Inflammatory macrophage (primary cell): ENCODE measurements at regions not wholly inside any gene's neighbourhood (a gene's known extent, or its start where the extent isn't known, plus 50 kb on each side); places are given as distances from the start of the nearest gene placed in this dataset.
"Not testable (repeated sequence)": the region's sequence is repeated elsewhere in the genome, so short reads cannot be mapped to it uniquely, and the experiment has no call there.

Experiments
- DNase-seq, 2 donors: peaks; one replicate each; pipeline ENCODE4 v3.0.0-alpha.2; 2020 to 2022

- no peak for DNase-seq
Observed at GRCh38 chr10:28130267-28130666, 131.4 kb upstream of the ODAD2 start.

DNA sequence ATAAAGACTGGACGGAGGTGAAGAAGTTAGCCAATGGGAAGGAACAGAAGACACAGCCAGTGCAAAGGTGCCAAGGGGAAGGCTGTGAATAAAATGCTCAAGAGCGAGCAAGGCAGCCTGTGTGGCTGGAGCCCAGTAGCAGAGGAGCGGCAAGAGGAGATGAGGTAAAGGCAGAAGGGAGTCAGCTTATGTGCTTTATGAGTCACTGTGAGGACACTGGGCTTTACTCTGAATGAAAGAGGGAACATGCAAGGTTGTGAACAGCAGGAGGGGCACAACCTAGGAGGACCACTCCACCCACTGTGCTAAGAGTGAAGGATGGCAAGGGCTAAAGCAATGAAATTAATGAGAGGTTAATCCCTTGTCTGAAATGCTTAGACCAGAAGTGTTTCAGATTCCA is 129.0 kb upstream of the ODAD2 start:
- DNase-seq: no peak

DNA sequence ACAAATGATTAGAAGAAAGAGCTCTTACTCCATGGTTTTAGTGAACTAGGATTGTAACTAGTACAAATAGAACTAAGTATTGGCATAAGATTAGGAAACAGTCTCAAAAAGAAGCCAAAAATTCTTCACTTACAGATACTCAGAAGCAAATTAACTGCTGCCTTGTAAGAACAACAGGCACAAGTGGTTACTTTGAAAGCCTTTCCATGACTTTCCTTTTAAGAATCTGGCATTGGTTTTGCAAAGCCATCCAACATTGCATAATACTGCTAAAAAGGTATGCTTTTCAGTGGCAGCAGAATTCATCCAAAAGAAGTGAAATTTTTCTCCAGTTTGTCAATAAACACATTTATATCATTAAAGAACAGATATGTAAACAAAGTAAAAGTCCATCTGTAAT is 126.8 kb upstream of the ODAD2 start:
- no peak for DNase-seq

- DNase-seq: no peak
Observed at GRCh38 chr10:28120795-28121194, 121.9 kb upstream of the ODAD2 start.

- DNase-seq: no peak
Observed at GRCh38 chr10:28120043-28120749, 121.3 kb upstream of the ODAD2 start.

GRCh38 chr10:28118985-28119628 is 120.2 kb upstream of the ODAD2 start:
- DNase-seq: no peak

DNA sequence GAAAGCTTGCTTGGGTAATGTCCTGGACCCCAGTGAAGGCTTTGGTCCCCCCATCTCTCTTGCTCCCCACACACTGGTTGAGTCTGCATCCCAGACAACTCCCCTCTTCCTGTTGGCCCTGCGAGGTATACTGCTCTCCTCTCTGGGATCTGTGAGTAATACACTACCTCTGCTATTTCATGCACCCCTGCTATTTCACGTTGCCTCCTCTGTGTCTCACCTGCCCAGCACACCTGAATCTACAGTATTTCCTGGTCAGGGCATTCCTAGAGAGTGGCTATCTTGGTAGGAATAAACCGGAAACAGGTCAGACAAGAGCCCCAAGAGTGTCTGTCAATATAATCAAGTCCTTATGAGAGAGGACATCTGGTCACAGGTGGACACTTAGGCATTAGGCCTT is 114.3 kb upstream of the ODAD2 start:
- no peak for DNase-seq

DNA sequence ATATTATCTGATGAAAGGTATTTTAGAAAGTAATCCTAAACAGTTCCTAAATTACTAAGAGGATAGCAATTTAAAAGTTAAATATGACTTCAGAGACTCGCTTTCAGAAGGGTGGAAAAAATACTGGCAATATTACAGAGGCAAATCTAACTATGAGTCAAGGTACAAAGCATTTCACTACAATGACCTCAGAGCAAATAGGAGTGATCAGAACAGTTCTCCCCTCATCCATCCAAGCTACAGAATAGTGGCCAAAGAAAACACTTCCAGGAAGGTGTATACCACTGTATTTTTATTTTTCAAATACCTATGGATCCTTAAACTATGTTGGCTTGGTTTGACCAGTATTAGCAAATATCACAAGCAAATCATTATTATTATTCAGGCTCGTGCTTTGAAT is 112.8 kb upstream of the ODAD2 start:
- DNase-seq: no peak

DNA sequence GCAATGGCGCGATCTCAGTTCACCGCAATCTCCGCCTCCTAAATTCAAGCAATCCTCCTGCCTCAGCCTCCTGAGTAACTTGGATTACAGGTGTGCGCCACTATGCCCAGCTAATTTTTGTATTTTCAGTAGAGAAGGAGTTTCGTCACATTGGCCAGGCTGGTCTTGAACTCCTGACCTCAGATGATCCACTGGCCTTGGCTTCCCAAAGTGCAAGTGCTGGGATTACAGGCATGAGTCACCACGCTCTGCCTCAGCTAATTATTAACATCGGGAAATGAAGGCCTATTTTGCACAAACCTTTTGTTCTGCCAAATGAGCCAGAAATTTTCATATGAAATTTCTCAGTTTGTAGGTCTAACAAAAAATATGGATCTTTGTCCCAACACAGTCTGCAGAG is 106.7 kb upstream of the ODAD2 start:
- no peak for DNase-seq

GRCh38 chr10:28097633-28098032 is 98.8 kb upstream of the ODAD2 start:
- no peak for DNase-seq

GRCh38 chr10:28095791-28096378 is 97.0 kb upstream of the ODAD2 start:
- no peak for DNase-seq

DNA sequence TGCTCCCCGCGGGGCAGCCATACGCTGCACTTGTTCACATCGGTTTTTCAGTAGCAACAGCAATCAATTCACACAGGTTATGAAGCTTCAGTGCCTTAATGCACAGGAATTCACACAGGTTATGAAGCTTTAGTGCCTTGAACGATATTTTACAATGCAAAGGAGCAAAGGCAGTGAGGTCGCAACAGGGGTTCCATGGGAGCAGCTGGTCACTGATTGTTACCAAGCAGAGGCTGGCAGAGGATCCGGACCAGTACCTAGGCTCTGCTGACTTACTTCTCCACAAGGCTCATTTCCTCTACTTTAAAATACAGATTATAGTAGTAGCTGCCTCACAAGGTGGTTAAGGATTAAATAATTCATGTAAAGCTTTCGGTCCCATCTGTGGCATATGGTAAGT is 95.2 kb upstream of the ODAD2 start:
- DNase-seq: no peak

DNA sequence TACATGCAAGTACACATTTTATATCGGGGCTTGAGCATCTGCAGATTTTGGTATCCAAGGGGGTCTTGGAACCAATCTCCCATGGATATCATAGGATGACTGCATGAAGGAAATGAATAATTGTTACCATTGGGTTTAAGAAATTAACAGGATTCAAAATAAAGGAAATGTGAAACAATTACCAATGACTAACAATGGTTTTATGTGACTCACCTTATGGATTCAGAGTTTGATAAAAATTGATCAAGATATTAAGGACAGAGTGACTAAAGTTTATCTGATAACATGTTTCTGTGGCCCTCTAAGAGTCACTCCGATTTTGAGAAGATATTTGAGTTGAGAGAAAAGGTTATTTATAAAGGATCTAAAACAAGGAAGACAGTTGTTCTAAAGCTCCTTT is 93.0 kb upstream of the ODAD2 start:
- DNase-seq: no peak

- no peak for DNase-seq
Observed at GRCh38 chr10:28090506-28090905, 91.6 kb upstream of the ODAD2 start.

DNA sequence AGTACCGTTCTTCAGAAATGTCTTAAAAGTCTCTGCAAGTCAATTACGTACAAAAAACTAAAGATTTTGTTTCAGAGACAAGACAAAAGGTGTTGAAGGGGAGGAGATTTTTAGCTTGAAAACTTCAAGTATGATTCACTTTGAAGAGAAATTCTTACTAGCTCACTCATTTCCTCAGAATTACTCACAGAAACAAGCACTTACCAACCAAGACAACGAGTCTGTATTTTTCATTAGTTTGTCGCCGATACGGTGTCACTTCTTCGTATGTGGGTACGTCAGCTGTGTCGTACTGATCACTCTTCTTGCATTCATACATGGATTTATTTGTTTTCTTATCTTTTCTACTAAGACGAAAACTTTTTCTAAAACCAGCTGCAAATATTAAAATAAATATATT is 90.6 kb upstream of the ODAD2 start:
- no peak for DNase-seq

GRCh38 chr10:28087661-28088351 is 88.9 kb upstream of the ODAD2 start:
- DNase-seq: peak; percentile 69 to 82

- not testable (repeated sequence) for DNase-seq
Observed at GRCh38 chr10:28085760-28086159, 86.9 kb upstream of the ODAD2 start.

DNA sequence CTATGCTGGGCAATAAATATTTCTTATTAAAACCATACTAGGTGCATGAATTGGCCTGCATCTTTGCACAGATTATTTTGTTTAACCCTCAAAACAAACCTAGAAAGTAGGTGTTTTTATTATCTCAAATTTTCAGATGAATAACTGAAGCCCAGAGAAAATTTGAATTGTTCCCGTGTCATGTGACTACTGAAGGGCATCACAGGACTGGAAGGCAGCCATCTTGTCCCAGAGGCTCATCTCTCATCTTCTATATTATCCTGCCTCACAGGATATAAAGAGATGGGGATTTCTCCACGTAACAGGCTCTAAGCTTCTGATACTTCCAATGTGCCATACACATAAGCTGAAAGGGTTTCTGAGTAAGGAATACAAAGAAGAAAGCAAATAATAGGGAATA is 84.0 kb upstream of the ODAD2 start:
- DNase-seq: no peak

DNA sequence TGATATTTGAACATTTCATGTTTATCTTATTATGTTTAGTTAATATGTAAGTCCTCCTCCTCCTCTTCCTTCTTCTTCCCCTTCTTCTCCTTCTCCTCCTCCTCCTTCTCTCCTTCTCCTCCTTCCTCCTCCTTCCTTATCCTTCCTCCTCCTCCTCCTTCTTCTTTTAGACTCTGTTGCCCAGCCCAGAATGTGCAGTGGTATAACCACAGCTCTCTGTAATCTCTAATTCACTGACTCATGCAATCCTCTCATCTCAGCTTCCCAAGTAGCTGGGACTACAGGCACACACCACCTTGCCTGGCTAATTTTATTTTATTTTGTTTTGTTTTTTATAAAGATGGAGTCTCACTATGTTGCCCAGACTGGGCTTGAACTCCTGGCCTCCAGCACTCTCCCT is 83.4 kb upstream of the ODAD2 start:
- DNase-seq: no peak

- DNase-seq: no peak
Observed at GRCh38 chr10:28077889-28078288, 79.0 kb upstream of the ODAD2 start.

GRCh38 chr10:28075424-28075823 is 76.5 kb upstream of the ODAD2 start:
- DNase-seq: no peak

GRCh38 chr10:28072573-28072972 is 73.7 kb upstream of the ODAD2 start:
- no peak for DNase-seq

GRCh38 chr10:28060031-28060607 is 61.2 kb upstream of the ODAD2 start:
- DNase-seq: no peak
